SK-N-SH (cell line): ENCODE measurements at regions not wholly inside any gene's neighbourhood (a gene's known extent, or its start where the extent isn't known, plus 50 kb on each side); places are given as distances from the start of the nearest gene placed in this dataset.
A peak's percentile ranks its signal among the peaks of the same experiment; 100 is the strongest.

Experiments
- CTCF ChIP-seq: fragments of 200-600 bp; sonication (generic); IDR thresholded peaks from 2 replicates; pipeline ENCODE4 v1.6.1; 2017; ENCODE audit warnings: antibody characterized with exemption, mild to moderate bottlenecking, moderate library complexity
- EP300 ChIP-seq, 2 experiments: IDR thresholded peaks; 2 replicates each; pipeline versions ENCODE4 v1.4.0 to v1.6.1; 2012; ENCODE audit warnings: borderline replicate concordance in 1 of 2, low read depth in 1 of 2, low read length in 1 of 2
- FOXJ3 ChIP-seq: sonication (generic); formaldehyde crosslinking; IDR thresholded peaks from 2 replicates; pipeline ENCODE4 v1.5.1; 2020; ENCODE audit warnings: mild to moderate bottlenecking, missing genetic modification reagents
- FOXM1 ChIP-seq: IDR thresholded peaks from 2 replicates; pipeline ENCODE4 v1.4.0; 2012; ENCODE audit warnings: low read depth, mild to moderate bottlenecking
- MAX ChIP-seq: IDR thresholded peaks from 2 replicates; pipeline ENCODE4 v1.4.0; 2012; ENCODE audit warnings: low read depth
- MEF2A ChIP-seq: IDR thresholded peaks from 2 replicates; pipeline ENCODE4 v1.4.0; 2012; ENCODE audit warnings: low read depth, borderline replicate concordance
- MXI1 ChIP-seq: IDR thresholded peaks from 2 replicates; pipeline ENCODE4 v1.6.1; 2012; ENCODE audit warnings: mild to moderate bottlenecking, low read depth, low read length, improper control_type of control experiment
- NRF1 ChIP-seq: IDR thresholded peaks from 2 replicates; pipeline ENCODE4 v1.6.1; 2012; ENCODE audit warnings: low read depth, mild to moderate bottlenecking, low read length
- POLR2AphosphoS5 ChIP-seq: IDR thresholded peaks from 2 replicates; pipeline ENCODE4 v1.6.1; 2012; ENCODE audit warnings: low read depth, low read length
- RCOR1 ChIP-seq: fragments of 150-350 bp; IDR thresholded peaks from 2 replicates; pipeline ENCODE4 v1.6.1; 2017; ENCODE audit warnings: antibody characterized with exemption, low read length
- TAF1 ChIP-seq: IDR thresholded peaks from 2 replicates; pipeline ENCODE4 v1.6.1; 2012; ENCODE audit warnings: low read depth, mild to moderate bottlenecking, low read length, moderate library complexity, borderline replicate concordance
- USF2 ChIP-seq: fragments of 150-350 bp; IDR thresholded peaks from 2 replicates; pipeline ENCODE4 v1.6.1; 2017; ENCODE audit warnings: antibody characterized with exemption, low read length, low read depth, borderline replicate concordance

- TF ChIP-seq USF2 = no peak
- TF ChIP-seq CTCF = no peak
- TF ChIP-seq FOXM1 = no peak
- no peak for TF ChIP-seq FOXJ3 (CRISPR knock-in tag)
- no peak for TF ChIP-seq POLR2AphosphoS5
- no peak for TF ChIP-seq RCOR1
- TF ChIP-seq EP300 (IDR thresholded peaks at IDR 0.05; ENCODE audit: borderline replicate concordance in 1 of 2, low read depth in 1 of 2, low read length in 1 of 2) = 0 out of 4 replicates have a peak, but pooled peaks of 1 of the 2 experiments have one; percentile 10
- TF ChIP-seq TAF1 = no peak
- no peak for TF ChIP-seq MEF2A
- TF ChIP-seq MXI1 = no peak
- TF ChIP-seq MAX = no peak
- TF ChIP-seq NRF1 = no peak
These were observed 354.7 kb downstream of the HGF start for GRCh38 chr7:81415181-81415580.
